ENCODE measurements at regions not wholly inside any gene's neighbourhood (a gene's known extent, or its start where the extent isn't known, plus 50 kb on each side); places are given as distances from the start of the nearest gene placed in this dataset.
"Not testable (repeated sequence)": the region's sequence is repeated elsewhere in the genome, so short reads cannot be mapped to it uniquely, and the experiment has no call there.

- DNase-seq (ENCODE audit: low read depth); H3K4me3 ChIP-seq (ENCODE audit: low read depth, low read length): not testable (repeated sequence)
Measured at GRCh38 chr5:97234380-97234779, 51.3 kb upstream of the RIOK2 start.

- no peak for TF ChIP-seq CTCF (IDR thresholded peaks at IDR 0.05; ENCODE audit: insufficient read depth, low read depth, low read length)
- DNase-seq (ENCODE audit: low read depth): peak; percentile 2
- H3K4me3 ChIP-seq (ENCODE audit: low read depth, low read length): no peak overlapping the region
Measured at GRCh38 chr5:97242341-97242740, 59.3 kb upstream of the RIOK2 start.

GRCh38 chr5:97243353-97243752, 60.3 kb upstream of the RIOK2 start:
- TF ChIP-seq CTCF (IDR thresholded peaks at IDR 0.05; ENCODE audit: insufficient read depth, low read depth, low read length): no peak
- no peak for DNase-seq (ENCODE audit: low read depth)
- no peak overlapping the region for H3K4me3 ChIP-seq (ENCODE audit: low read depth, low read length)

- no peak overlapping the region for H3K4me3 ChIP-seq (ENCODE audit: low read depth, low read length)
- DNase-seq (ENCODE audit: low read depth): no peak
- TF ChIP-seq CTCF (IDR thresholded peaks at IDR 0.05; ENCODE audit: insufficient read depth, low read depth, low read length): no peak
Measured at GRCh38 chr5:97245386-97245785, 62.3 kb upstream of the RIOK2 start.

- no peak for TF ChIP-seq CTCF (IDR thresholded peaks at IDR 0.05; ENCODE audit: insufficient read depth, low read depth, low read length)
- H3K4me3 ChIP-seq (ENCODE audit: low read depth, low read length): no peak overlapping the region
- DNase-seq (ENCODE audit: low read depth): no peak
Measured at GRCh38 chr5:97250113-97250512, 67.1 kb upstream of the RIOK2 start.

GRCh38 chr5:97266076-97266475, 83.0 kb upstream of the RIOK2 start:
- DNase-seq (ENCODE audit: low read depth): no peak
- H3K4me3 ChIP-seq (ENCODE audit: low read depth, low read length): no peak overlapping the region
- no peak for TF ChIP-seq CTCF (IDR thresholded peaks at IDR 0.05; ENCODE audit: insufficient read depth, low read depth, low read length)

GRCh38 chr5:97266576-97266975, 83.5 kb upstream of the RIOK2 start:
- no peak for TF ChIP-seq CTCF (IDR thresholded peaks at IDR 0.05; ENCODE audit: insufficient read depth, low read depth, low read length)
- DNase-seq (ENCODE audit: low read depth): peak; percentile 21
- no peak overlapping the region for H3K4me3 ChIP-seq (ENCODE audit: low read depth, low read length)

Data from fibroblast of villous mesenchyme (primary cell).